Stimulated activated CD4-positive, alpha-beta T cell treated with anti-CD3 and anti-CD28 coated beads, Interleukin-15, amount 100 ng/mL, for 24 hours (primary cell): ENCODE measurements at regions not wholly inside any gene's neighbourhood (a gene's known extent, or its start where the extent isn't known, plus 50 kb on each side); places are given as distances from the start of the nearest gene placed in this dataset.

Experiments
- DNase-seq: peaks from one replicate; pipeline ENCODE4 v3.0.0-alpha.2; 2020

DNA sequence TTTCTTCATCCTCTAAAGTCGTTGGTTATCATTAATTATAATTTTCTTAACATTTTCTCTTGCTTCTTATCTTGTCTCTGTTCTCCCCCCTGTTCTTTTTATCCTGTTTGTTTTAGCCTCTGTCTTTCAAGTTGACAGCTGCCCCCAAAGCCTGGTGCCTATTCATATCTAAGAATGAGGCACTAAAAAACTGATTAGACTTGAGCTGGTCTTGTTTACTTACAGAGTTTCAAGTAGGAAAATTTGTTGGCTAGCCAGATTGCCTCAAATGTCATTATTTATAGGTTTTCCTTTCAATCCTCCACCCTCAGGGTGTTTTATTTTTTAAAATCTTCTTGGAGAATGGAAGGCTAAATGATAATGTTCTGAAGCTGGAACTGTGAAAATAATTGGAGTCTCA lies 236.0 kb downstream of the UTP18 start:
- no peak for DNase-seq

DNA sequence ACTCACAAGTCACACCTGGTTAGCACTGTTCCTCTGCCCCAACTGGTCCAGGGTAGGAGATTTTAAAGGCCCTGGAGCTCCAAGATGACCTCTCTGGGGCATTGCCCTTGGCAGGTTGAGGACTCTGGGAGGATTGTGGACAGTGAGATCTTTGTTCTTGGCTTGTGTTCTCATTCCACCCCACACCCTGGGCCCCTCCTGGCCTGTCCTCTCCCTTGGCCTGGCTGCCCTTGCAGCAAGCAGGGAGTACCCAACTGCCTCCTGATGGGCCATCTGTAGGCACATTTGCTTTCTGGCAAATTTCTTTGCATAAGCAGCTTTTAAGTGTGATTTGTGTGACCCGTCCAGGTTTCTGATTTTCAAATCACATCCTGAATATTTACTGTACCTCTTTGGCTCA lies 239.6 kb downstream of the UTP18 start:
- DNase-seq, result no peak

DNA sequence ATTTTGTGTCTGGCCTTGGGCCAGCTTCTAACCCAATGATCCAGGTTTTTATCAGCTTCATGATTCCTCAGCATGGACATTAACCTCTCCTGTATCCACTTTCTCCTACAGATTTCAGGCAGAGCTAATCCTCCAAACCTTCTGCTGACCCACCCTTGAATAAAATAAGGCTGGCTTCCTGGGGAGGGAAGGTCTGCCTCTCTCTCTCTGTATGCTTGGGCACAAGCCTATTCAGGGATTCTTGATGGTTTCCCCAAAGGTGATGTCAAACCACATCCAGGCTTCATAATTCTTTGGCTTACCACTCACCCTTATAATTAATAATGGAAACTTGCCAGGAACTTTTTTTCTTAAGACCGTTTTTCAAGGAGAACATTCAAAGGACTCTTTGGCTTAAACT lies 240.1 kb downstream of the UTP18 start:
- no peak for DNase-seq

DNA sequence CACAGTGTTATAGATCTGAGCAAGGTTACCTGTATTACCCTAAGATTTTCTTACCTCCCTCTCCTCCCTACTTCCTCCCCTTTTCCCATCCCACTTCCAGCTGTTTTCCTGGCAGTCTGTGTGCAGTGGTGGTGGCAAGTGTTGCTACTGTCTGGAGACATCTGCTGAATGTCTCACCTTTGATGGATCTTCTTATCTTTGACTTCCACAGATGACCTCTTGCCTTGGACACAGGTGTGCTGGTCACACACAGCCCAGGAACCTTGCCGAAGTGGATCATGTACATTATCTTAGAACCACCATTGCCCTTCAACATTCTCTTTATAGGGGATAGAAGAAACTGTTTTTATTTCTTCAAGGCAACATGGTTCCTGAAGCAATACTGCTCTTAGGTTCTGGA lies 245.1 kb downstream of the UTP18 start:
- no peak for DNase-seq

DNA sequence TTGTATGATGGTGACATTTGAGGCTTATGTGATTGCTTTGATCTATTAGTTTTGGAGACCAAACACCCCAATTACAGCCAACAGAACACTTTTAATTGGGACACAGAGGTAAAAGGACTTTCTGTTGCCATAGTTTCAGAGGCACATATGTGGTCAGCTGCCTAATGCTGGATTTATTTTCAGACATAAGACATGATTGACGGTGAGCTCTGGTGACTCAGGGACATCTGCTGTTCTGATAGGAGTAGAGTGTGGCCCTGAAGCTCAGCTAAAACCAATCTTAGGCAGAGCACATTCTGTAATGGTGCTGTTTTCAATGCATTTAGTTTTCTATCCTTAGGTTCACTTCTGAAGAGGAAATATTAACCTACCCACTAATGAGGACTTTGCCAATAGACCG lies 247.1 kb downstream of the UTP18 start:
- DNase-seq, result no peak

DNA sequence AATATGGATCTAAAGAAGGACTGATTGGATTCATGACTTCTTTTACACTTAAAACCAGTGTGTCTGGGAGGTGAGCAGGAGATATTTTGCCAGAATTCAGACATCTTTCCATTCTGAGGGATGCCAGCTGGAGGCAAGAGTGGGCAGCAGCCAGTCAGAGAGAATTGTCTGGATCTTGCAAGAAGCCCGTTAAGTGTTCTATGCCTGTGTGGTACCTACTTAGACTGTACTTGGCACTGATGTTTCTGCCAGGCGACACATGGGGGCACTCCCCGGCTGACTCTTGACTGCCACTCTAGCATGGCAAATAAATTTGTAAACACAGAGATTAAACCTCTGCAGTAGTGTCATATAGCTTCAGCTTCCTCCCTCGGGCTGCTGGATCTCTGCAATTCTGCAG lies 247.7 kb downstream of the UTP18 start:
- no peak for DNase-seq

DNA sequence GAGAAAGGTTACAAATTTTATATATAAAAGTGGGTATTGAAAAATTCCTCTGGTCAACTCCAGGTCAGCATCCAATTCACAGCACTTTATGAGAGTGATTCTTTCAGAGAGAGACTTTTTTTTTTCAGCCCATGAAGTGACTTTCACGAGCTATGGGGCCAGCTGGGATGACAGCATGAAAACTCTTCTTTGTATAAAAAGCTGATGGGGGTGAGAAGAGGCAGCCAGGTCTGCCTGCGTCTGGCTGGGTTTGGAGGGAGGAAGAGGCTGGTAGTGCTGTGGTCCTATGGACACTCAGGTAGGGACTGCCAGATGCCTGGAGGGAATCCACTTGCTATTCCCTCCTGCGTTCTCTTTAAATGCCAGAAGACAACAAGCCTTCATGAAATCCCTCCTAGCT lies 250.6 kb downstream of the UTP18 start:
- DNase-seq, result no peak

DNA sequence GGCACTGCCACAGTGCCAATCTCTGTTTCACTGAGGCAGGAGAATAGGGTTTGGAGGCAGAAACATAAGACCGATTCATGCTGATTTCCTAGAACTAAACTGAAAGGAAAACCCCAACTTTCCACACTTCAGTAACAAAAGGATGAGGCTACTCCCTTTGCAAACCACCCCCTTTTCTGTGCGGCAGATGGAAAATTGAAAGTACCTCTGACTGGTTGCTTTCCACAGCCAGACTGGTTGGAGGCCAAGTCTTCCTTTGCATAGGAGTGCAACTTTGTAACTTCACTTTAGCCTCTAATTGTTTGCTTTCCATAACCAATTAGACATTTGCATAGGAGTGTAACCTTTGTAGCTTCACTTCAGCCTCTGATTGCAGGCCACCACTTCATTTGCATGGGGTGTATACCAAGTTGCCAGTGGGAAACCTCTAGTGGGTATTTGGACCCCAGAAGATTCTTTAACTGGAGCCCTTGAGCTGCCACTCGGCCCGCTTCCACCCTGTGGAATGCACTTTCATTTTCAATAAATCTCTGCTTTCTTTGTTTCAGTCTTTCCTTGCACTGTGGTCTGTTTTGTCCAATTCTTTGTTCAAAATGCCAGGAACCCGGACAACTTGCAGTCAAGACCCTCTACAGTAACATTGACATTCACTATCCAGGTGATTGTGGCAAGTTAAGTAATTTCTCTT lies 252.0 kb downstream of the UTP18 start:
- no peak for DNase-seq

DNA sequence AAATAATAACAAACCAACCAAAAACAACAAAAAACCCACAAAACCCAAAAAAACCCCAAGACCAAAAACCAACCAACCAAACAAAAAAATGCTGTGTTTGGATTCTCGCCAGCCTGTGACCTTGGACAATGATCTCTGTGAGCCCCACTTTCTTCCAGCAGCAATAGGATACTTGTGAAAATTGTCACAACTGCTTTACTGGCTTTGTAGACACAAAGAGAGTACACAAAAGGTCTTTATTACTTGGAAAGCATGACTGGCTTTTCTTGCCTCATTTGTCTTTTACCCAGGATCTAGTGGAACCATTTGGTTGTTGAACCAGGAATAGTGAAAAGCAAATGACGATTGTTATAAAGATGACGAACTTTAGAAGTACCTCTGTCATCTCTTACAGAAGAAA lies 256.6 kb downstream of the UTP18 start:
- DNase-seq, result no peak

DNA sequence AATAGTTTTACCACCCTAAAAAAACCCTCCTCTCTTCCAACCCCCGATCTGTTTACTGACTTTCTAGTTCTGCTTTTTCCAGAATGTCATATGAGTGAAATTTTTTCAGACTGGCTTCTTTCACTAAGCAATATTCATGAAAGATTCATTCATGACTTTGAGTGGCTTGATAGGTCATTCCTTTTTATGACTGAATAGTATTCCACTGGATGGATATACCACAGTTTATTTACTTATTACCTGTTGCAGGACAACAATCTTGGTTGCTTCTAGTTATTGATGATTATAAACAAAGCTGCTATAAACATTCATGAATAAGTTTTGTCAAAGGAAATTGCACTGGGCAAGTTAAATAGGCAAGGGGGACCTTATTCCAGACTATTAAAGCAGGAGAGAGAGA lies 264.2 kb downstream of the UTP18 start:
- no peak for DNase-seq

DNA sequence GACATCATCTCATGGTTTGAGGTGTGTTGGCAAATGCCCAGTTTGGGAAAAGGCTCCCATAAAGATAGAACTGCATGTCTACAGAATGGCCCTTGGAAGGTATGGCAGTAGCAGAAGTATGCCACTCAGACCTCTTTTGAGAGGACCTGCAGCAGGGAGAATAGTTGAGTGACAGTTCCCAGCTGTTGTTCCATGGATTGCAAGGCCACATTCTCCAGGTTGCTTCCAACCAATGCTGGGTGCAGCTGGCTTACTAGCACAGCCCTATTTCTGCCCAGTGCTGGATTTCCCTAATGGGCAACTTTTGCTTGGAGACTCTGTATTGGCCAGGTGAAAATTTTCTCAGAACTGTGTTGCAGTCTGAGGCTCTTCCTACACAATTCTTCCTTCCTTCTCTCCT lies 266.2 kb downstream of the UTP18 start:
- no peak for DNase-seq

DNA sequence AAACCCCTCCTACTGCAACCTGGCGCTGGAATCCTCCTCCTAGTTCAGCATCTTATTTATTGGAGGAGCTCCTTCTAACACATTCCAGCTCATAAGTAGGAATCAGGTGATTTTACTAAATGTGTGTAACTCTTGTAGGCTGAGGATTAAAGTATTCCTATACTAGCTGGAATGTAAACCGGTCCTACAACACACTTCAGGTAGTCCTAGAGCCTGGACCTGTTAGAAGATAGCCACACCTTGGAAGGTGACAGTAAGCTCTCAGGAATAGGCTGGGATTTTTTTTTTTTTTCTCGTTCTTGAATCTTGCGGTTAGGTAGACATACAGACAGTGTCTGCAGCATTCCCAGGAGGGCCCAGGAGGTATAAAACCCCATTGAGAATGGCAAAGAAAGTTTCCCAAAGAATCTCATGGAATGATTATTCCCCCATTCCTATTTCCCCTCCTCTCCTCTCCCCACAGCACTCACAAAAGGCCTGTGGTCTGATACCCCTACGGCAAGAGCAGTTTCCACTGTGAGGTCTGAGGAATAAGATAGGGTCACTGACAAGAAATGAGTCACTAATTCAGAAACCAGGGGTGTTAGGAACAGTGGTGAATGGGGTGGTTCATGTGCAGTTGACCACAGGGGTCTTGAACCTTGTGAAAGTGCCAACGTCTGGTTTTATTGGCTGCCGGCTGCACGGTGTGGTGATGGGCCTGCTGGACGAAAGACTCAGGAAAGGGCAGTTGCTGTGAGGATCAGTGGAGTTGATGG lies 267.1 kb downstream of the UTP18 start:
- no peak for DNase-seq

DNA sequence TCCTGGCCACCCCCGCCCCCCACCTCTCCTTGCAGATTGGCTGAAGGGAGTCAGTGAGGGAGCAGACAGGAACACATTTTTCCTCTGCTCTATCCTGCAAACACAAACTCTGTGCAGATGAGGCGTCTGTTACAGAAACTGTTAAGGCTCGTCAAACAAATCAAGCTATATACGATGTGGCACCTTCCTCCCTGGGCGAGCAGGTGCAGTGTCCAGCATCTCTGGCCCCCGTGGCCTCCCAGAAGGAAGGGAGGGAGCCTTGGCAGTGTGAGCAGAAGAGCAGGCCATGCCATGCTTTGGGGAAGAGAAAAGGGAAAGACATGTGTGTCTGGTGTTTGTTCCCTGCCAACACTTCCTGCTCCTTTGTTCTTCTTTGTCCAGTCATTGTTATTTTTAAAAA lies 267.8 kb downstream of the UTP18 start:
- DNase-seq, result no peak

DNA sequence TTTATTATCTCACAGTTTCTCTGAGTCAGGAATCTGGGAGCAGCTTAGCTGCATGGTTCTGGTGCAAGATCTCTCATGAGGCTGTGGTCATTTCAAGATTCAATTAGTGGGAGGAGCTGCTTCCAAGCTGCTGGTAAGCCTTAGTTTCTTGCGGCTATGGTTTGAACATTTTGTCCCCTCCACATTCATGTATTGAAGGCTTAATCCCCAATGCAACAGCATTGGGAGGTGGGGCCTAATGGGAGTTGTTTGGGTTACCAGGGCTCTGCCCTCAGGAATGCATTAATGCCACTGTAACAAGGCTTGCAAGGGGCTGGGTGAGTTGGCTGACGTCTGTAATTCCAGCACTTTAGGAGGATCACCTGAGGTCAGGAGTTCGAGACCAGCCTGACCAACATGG lies 272.9 kb downstream of the UTP18 start:
- no peak for DNase-seq

DNA sequence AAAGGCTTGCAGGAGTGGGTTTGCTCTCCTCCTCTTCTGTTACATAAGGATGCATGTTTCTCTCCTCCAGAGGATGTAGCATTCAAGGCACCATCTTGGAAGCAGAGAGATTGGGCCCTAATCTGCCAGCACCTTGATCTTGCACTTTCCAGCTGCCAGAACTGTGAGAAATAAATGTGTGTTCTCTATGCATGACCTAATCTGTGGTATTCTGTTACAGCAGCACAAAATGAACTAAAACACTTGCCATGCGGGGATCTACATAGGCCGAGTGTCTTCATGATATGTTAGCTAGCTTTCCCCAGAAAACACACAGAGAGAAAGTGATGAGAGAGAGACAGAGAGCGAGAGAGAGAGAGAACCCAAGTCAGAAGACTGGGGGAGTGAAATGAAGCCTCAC lies 273.5 kb downstream of the UTP18 start:
- DNase-seq, result no peak

DNA sequence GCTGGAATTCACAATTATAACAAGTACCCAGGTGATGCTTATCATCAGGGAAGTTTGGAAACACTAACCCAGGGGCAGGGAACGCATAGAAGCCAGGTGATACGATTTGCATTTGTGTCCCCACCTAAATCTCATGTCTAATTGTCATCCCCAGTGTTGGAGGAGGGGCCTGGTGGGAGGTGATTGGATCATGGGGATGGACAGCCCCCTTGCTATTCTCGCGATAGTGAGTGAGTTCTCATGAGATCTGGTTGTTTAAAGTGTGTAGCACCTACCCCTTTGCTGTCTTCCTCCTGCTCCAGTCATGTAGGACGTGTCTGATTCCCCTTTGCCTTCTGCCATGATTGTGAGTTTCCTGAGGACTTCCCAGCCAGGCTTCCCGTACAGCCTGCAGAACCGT lies 276.3 kb downstream of the UTP18 start:
- no peak for DNase-seq

DNA sequence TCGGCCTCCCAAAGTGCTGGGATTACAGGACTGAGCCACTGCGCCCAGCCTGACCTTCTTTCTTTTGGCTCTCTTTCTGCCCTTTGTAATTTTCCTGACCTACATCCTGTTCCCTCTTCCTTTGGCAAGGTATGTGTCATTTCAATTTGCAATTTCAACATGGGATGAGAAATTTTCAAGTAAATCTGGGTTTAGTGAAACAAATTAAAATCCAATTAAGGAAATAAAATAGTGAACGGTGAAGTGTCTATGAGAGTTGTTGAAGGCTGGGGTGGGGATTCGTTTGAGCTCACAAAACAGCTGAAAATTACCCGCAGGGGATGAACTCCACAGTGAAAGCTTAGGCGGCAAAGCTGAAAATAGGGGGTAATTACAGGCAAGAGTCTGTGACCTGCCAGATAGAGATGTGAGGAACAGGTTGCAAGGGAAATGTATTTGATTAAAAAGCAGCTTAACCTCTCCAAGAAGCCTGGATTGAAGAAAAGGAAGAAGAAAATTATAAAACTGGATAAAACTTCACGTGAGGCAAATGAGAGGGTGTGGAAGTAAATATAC lies 277.7 kb downstream of the UTP18 start:
- no peak for DNase-seq

DNA sequence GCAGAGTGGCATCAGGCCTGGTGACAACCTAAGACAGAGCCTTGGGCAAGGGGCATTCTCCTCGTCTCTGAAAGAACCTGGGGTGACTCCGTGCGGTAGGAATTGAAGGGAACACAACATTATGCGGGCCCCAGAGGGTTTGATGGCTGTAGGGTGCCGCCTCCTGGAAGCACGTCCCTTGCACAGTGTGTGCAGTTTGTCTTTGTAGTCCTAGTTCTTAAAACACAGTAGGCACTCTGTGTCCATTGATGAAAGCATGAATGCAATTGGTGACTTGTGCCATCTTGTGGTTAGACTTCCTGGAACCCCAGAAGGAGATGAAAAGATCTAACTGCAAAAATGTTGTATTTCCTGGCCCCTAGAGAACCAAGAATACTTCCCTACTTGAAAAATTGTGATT lies 279.8 kb downstream of the UTP18 start:
- DNase-seq, result no peak

DNA sequence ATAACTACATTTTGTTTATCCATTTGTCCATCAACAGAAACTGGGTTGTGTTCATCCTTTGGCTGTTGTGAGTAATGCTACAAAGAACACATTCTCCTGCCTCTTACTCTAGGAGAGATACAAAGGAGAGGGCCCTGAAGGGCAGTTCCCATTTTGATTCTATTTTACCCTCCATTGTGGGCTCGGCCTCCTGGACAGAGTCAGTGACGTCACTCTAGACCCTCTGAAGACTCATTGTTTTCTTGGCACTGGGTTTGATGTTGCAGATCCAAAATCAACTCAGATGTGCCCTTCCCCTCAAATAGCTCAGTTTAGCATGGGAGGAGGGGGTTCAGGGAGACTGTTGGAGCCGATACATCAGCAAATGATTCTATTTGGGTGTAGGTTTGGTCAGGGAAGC lies 280.9 kb downstream of the UTP18 start:
- DNase-seq, result no peak

DNA sequence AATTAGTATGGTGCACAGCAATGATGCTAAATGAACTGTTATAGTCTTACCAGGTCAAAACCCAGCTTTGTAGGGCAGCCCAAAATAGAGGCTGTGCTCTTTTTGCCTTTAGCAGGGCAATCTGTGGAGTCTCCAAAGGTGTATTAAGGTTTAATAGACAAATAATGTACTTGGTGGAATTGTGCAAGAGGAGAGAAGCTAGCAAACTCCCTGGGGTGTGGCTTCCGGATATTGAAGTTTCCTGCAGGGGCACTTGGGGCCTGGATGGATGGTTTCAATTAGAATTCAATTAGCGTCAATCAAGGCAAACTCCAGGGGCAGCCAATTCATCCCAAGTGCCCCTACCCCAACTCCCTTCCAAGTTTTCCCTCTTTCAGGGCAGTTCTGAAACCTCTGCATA lies 285.8 kb downstream of the UTP18 start:
- DNase-seq, result no peak

DNA sequence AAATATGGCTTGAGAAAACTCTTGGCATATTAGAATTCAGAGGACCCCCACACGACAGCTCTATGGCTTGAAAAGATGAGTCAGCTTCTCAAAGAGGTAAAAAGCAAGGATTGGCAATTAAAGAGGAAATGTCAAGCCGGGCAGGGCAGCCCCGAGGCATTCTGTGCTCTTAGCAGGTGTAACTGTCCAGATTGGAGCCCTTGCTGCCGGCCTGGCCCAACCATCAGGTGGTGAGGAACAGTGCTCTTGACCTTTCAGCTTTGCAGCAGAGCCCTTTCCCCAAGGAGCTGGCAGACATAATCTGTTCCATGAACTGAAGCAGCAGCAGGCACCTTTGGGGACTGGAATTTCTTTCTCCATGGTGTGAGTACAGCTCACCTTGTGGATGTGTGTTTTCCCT lies 287.8 kb downstream of the UTP18 start:
- no peak for DNase-seq

DNA sequence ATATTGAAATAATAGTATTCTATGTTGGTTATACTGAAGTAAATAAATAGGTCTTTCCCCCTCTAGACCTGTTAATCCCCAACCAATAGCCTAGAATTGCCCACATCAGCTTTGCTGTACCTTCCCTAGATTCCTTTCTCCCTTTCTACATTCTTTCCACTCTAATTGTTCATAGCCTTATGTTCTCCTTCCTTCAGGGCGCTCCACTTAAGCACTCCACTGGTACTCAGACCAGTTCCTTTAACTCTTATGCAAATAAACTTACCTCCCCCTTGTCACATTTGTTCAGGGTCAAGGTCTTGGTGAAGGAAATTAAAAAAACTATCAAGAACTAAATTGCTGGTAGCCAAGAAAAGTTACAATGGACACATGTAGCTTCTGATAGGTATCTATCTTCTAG lies 294.8 kb downstream of the UTP18 start:
- no peak for DNase-seq

DNA sequence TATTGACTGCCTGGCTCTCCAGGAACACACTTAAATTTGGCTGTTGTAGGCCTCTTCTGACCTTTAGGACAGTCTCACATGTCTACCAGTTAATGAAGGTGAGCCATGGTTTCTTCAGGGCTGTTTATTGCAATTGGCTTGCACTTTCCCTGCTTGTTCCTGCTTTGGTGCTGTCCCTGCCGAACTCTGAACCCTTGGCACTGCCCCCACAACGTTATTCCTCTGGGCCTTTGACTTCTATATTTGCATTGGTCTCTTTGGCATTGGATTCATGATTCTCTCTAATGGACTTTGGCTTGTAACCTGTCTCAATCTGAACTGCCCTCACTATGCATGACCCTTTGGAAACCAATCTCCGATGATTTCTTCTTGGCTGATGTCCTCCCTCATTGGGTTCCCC lies 299.4 kb downstream of the UTP18 start:
- DNase-seq, result no peak

DNA sequence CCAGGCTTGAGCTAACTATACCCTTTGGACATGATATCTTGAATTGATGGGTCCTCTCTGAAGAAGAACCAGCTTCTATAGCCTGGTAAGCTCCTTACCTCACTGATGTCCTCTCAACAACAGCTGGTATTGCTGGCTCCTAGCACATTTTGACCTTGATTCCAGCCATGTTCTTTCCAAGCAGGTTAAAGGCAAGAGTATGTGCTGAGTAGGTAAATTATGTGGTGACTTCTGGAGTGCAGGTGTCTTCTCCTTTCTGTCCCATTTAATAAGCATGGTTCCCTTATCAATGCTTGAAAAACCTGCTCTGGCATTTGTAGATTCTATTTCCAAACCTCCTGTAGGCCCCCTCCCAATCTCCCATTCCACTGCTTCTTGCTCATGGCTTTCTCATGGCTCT lies 300.1 kb downstream of the UTP18 start:
- DNase-seq, result no peak

DNA sequence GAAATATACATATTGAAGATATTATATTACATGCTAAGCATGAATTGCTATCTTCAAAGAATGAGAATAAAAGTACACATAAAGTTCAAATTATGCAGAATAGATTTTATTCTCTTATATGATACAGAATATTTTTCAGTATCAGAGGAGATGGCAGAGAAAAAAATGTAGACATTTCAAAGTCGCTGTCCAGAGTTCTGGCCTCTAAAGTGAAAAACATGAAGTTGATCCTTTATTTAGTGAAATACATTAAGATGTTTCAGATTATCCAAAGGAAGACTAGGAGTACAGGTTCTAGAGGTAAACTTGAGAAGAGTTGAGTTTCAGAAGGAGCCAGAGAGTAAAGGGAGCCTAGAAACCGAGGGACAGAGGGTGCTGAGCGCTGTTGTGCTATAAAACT lies 303.6 kb downstream of the UTP18 start:
- no peak for DNase-seq
